Neuron (in vitro differentiated cells): ENCODE measurements at regions not wholly inside any gene's neighbourhood (a gene's known extent, or its start where the extent isn't known, plus 50 kb on each side); places are given as distances from the start of the nearest gene placed in this dataset.
A peak's percentile ranks its signal among the peaks of the same experiment; 100 is the strongest.

ENCODE experiments used
- H2AFZ ChIP-seq: one replicate; pipeline ENCODE4 v1.6.1; 2013; ENCODE audit warnings: low read depth, mild to moderate bottlenecking, inconsistent platforms, low read length, moderate library complexity
- H3K27me3 ChIP-seq: one replicate; pipeline ENCODE4 v1.6.1; 2013; ENCODE audit warnings: low read length; ENCODE audit not compliant: insufficient read depth
- H3K36me3 ChIP-seq: one replicate; pipeline ENCODE4 v1.6.1; 2013; ENCODE audit warnings: low read length; ENCODE audit not compliant: insufficient read depth
- H3K4me1 ChIP-seq: one replicate; pipeline ENCODE4 v1.6.1; 2013; ENCODE audit warnings: low read length; ENCODE audit not compliant: insufficient read depth
- H3K4me3 ChIP-seq: 2 replicates; pipeline ENCODE4 v1.5.1; 2013; ENCODE audit warnings: mild to moderate bottlenecking, low read length, moderate library complexity
- H3K9me3 ChIP-seq: one replicate; pipeline ENCODE4 v1.6.1; 2013; ENCODE audit warnings: low read length

DNA sequence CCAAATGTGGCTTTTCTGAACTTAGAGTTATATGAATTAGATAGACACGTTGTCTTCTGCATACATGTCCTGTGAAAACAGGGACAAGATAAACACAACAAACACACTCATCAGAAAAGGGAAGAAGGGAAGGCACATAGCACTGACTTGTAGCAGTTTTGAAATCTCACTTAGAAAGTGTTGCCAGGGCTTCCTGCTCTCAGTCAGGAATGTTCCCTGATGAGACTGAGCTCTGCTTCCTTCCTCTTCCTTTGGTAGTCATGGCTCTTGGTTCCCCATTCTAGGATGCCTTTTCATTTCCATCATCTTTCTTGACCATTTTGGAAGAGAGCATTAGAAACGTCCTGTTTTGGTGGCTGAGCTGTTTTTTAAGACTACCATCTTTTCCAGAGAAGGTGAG, 233.8 kb upstream of the LYZL1 start:
- H3K4me3 ChIP-seq = no peak overlapping the region
- no peaks in the 10 kb centered on the region for H3K9me3 ChIP-seq
- H2AFZ ChIP-seq = no peak overlapping the region
- H3K27me3 ChIP-seq = no peaks in the 10 kb centered on the region
- no peaks in the 10 kb centered on the region for H3K4me1 ChIP-seq
- no peaks in the 10 kb centered on the region for H3K36me3 ChIP-seq

DNA sequence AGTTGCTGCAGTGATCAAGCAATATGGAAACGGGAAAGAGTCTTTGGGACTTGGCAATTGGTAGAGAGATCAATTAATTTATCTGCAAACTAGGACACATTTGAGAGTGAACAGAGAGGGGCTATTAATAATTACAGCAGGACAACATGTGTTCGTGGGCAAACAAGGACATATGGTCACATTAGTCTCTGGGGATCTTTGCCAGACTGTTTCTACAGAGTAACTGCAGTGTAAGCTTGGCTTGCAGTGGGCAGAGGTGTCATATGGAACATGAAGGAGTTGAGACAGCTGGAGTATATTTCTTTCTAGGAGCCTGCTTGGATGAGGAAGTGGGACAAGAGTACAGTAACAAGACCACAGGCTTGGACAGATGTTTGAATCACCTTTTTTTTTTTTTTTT, 232.1 kb upstream of the LYZL1 start:
- H3K36me3 ChIP-seq = no peaks in the 10 kb centered on the region
- no peaks in the 10 kb centered on the region for H3K27me3 ChIP-seq
- H3K9me3 ChIP-seq = no peaks in the 10 kb centered on the region
- H3K4me1 ChIP-seq = no peaks in the 10 kb centered on the region
- no peak overlapping the region for H2AFZ ChIP-seq
- H3K4me3 ChIP-seq = no peak overlapping the region

DNA sequence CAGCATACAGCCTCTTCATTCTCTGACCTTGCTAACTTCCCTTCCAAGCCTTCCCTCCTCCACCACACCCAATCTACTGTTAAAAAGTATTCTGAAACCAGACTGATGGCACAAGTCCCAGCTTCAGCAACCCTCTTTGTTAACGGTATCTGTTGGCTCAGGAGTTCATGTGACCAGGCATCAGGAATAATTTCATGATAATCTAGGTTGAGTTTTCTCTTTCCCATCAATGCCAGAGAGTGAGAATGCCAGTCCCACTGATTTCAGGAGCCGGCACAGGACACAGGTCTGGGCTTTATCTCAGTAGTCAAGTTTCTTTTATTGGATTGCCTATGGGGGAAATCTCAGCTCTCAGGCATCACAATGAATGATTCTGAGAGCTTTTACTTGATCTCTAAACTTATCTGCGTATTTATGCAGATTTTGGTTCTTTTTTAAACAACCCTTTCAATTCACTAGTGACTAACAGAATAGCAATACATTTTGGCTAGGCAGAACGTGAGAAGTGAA, 231.0 kb upstream of the LYZL1 start:
- peak overlapping the region; percentile 12 for H2AFZ ChIP-seq
- no peaks in the 10 kb centered on the region for H3K36me3 ChIP-seq
- H3K27me3 ChIP-seq = no peaks in the 10 kb centered on the region
- no peaks in the 10 kb centered on the region for H3K4me1 ChIP-seq
- no peak overlapping the region for H3K4me3 ChIP-seq
- no peaks in the 10 kb centered on the region for H3K9me3 ChIP-seq

DNA sequence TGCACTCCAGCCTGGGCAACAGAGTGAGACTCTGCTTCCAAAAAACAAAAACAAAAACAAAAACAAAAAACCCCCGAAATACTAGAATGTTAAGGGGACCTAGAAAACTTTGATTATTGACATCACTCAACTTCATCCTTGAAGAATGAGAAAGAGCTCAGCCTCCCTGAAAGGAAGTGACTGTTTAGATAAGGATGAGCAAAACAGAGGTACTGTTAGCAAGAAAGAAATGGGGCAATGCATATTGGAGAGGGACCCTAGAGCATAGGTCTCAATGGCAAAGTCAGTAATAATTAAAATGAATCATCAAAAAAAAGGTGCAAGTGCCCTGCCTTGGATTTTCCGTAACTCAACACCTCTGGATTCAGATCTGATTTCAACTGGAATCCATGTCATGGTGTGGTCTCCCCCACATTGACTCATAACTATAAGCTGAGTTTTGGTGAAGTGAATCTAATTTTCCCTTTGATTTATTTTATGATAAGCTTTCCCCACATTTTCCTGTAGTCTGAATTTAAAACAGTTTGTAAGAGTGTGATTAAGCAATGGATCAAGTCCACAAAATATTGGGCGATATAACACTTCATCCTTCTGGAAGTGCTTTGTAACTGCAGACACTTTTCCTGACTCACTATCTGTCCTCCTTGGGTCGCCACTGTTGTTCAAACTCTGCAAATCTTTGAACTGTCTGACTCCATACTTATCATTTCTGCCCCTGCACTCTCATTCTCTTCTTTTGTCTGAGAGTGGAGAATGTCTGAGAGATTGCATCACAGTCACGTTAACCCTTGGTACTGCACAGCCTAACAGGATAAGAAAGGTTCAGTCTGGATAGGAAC, 224.8 kb upstream of the LYZL1 start:
- H2AFZ ChIP-seq = no peak overlapping the region
- H3K4me1 ChIP-seq = no peaks in the 10 kb centered on the region
- no peaks in the 10 kb centered on the region for H3K27me3 ChIP-seq
- H3K9me3 ChIP-seq = no peaks in the 10 kb centered on the region
- H3K36me3 ChIP-seq = no peaks in the 10 kb centered on the region
- no peak overlapping the region for H3K4me3 ChIP-seq

DNA sequence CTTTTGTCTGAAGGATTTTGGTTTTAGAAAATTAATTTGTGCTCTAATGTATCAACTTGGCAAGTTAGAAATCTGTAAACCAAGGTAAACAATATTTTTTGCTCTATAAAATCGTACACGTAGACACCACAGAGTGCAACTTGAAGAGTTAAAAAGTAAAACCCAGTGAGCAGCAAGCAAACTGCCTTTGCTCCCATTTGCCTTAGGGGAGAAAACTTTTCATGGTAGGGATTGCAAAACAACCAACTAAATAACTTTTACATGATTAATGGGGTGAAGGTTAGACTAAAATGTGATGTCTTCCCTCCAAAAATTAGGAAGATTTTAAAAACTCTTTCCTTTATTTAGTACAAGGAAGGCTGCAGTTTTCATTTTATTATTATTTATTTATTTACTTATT, 224.2 kb upstream of the LYZL1 start:
- H3K4me1 ChIP-seq = no peaks in the 10 kb centered on the region
- no peaks in the 10 kb centered on the region for H3K9me3 ChIP-seq
- H2AFZ ChIP-seq = no peak overlapping the region
- H3K4me3 ChIP-seq = no peak overlapping the region
- no peaks in the 10 kb centered on the region for H3K27me3 ChIP-seq
- no peaks in the 10 kb centered on the region for H3K36me3 ChIP-seq

DNA sequence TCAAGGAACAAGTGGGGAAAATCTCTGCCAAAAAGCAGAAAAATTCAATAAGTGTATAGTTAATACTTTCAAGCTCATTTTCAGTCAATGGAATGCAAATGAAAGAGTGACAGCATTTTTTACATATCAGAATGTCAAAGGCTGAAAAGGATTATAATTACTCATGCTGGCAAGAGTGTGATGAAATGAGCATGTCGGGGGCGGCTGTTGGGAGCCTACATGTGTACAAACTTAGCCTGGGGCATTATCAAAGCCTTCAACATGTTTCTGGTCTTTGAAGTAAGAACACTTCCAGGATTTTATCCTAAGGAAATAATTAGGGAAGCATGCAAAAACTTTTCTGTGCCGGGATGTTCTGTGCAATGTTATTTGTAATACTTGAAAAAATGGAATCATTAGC, 221.7 kb upstream of the LYZL1 start:
- H3K9me3 ChIP-seq = no peaks in the 10 kb centered on the region
- no peaks in the 10 kb centered on the region for H3K36me3 ChIP-seq
- H3K4me1 ChIP-seq = no peaks in the 10 kb centered on the region
- no peaks in the 10 kb centered on the region for H3K27me3 ChIP-seq
- H3K4me3 ChIP-seq = no peak overlapping the region
- no peak overlapping the region for H2AFZ ChIP-seq

DNA sequence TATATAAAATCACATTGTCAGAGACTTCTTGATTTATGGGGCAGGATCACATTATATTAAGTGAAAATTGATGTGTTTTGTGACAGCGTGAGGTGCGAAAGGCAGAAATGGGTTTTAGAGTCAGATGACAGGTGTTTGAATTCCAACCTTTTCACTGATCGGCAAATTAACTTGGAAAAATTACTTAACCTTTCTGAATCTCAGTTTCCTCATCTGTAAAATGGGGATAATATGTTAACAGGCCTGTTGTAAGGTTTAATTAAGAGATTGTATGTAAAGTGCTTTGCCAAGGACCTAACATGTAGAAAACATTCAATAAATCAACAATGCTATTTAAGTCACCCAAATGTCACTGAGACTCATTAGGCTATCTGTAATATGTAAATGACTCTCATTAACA, 221.2 kb upstream of the LYZL1 start:
- Histone ChIP-seq H3K4me1 (no peaks in the 10 kb centered on the region), H2AFZ (no peak overlapping the region), H3K9me3 (no peaks in the 10 kb centered on the region), H3K27me3 (no peaks in the 10 kb centered on the region), H3K36me3 (no peaks in the 10 kb centered on the region), H3K4me3 (no peak overlapping the region)

DNA sequence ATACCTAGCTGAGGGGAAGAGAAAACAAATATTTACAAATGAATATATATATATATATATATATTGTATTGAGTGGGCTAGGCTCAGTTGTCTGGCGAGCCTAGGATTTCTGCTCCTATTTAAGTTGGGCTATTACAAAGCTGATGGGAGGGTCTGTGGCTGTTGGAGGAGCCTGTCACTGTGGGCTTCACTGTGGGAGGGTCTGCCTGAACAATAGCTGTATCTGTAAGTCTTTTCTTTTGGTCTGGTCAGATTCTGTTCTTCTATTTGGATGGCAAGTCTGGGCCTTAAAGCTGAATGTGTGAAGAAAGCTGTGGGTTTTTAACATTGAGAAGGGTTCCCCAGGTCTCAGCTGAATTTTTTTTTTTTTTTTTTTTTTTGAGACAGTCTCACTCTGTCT, 220.6 kb upstream of the LYZL1 start:
- no peaks in the 10 kb centered on the region for H3K4me1 ChIP-seq
- H3K4me3 ChIP-seq = no peak overlapping the region
- no peaks in the 10 kb centered on the region for H3K36me3 ChIP-seq
- H3K9me3 ChIP-seq = no peaks in the 10 kb centered on the region
- no peak overlapping the region for H2AFZ ChIP-seq
- H3K27me3 ChIP-seq = no peaks in the 10 kb centered on the region

DNA sequence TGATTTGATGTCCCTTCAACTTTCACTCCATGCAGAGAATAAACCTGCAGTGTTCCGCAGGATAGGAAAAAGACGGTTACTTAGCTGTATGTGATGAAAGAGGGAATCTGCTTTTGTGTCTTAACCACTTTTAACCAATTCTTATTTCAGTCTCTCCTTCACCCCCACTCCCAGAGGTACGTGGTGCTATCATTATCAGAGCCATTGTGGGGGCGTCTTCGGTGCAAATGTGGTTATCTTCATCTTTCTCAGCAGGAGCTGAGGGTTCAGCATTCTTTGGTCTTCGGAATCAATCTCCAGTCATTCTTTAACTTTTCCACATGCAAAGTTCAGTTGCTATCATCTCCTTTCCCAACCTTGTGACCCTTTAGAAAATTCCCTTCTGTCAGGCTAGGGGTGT, 219.9 kb upstream of the LYZL1 start:
- no peak overlapping the region for H2AFZ ChIP-seq
- no peaks in the 10 kb centered on the region for H3K9me3 ChIP-seq
- no peaks in the 10 kb centered on the region for H3K36me3 ChIP-seq
- no peaks in the 10 kb centered on the region for H3K27me3 ChIP-seq
- no peak overlapping the region for H3K4me3 ChIP-seq
- H3K4me1 ChIP-seq = no peaks in the 10 kb centered on the region

DNA sequence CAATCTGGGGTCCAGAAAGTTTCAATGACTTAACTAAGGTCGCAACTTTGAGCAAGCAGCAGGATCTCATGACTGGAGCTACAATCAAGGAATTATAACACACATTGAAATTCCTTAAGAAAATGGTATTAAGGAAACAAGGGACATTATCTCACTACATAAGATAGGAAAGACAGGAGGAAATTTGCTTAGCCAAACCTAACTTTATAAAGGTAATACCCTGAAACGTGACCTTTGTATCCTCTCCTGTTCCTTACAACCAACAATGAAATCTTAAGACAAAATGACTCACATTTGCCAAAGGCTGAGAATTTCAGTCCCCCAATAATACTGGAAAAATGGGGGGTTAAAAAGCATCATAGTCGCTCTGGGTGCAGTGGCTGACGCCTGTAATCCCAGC, 218.9 kb upstream of the LYZL1 start:
- H3K27me3 ChIP-seq = no peaks in the 10 kb centered on the region
- H3K4me1 ChIP-seq = no peaks in the 10 kb centered on the region
- H3K4me3 ChIP-seq = no peak overlapping the region
- no peak overlapping the region for H2AFZ ChIP-seq
- H3K9me3 ChIP-seq = no peaks in the 10 kb centered on the region
- H3K36me3 ChIP-seq = no peaks in the 10 kb centered on the region

DNA sequence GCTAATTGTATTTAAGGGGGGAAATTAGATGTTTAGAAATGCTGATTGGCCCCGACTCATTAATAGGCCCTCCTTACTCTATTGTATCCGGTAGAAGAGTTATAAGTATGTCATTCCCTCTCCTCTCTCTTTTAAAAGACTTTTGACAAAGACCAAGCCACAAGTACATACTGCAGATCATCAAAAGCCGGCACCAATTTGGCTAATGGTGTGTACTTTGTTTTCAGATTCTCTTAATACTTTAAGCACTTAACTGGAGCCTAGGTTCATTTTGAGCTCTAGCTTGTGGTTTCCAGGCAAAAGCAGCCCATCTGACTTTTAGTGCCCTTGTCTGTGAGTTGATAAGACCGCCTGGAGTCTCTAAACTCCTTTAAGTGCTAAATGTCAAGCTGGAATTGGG, 210.0 kb upstream of the LYZL1 start:
- Histone ChIP-seq H2AFZ (no peak overlapping the region), H3K36me3 (no peaks in the 10 kb centered on the region), H3K4me1 (no peaks in the 10 kb centered on the region), H3K9me3 (no peaks in the 10 kb centered on the region), H3K27me3 (no peaks in the 10 kb centered on the region), H3K4me3 (no peak overlapping the region)

DNA sequence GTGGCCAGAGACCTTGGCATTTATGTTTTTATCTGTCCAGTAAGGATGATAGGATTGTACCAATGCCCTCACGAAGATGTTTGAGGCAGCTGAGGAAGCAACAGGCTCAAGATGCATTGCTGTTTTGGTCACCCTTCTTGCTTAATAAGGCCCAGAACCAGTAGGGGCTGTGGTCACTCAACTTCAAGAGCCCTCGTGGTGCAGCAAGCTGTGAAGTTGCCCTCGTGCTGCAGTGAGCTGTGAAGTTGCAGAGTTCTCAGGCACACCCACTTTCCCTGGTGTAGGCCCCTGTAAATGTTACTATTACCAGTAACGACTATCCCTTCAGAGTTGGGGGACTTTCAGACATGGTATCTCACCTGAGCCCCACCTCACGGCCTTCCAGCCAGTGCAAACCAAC, 207.6 kb upstream of the LYZL1 start:
- H2AFZ ChIP-seq = no peak overlapping the region
- no peaks in the 10 kb centered on the region for H3K36me3 ChIP-seq
- no peak overlapping the region for H3K4me3 ChIP-seq
- no peaks in the 10 kb centered on the region for H3K4me1 ChIP-seq
- H3K27me3 ChIP-seq = no peaks in the 10 kb centered on the region
- H3K9me3 ChIP-seq = no peaks in the 10 kb centered on the region

DNA sequence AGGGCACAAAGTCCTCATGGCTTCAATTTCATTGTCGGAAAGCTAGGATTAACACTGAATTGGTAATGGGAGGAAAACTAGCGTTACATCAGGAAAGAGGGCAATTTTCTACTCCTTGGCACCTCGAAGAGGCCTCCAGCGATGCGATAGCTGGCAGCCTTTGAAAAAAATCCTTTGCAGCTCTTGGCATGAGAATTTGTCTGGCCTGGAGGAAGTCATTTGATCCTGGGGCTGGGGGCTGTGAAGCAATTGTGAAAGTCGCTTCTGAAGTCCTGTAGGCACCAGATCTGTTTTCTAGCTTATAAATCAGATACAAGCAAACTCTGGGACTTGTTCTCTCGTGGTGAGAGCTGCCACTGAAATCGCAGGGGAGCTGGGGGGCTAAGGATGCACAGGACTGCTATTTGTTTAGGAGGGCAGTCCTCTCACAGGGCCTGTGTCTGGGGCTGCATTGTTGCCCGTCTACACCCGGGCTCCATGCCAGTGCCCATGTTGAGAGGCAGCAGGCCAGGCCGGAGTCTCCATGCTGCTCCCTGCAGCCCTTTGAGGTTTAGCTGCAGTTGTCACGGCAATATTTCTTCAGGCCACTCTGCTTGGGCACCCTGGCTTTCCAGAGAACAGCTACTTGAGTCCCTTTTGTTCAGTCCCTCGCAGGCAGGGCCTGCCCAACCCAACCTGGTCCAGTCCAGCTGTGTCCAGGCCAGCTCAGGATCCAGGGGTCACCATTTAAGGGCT, 206.8 kb upstream of the LYZL1 start:
- Histone ChIP-seq H3K4me3 (no peak overlapping the region), H3K9me3 (no peaks in the 10 kb centered on the region), H3K36me3 (no peaks in the 10 kb centered on the region), H3K27me3 (no peaks in the 10 kb centered on the region), H2AFZ (no peak overlapping the region), H3K4me1 (no peaks in the 10 kb centered on the region)
